SIG-M5 (cell line): ENCODE measurements at regions not wholly inside any gene's neighbourhood (a gene's known extent, or its start where the extent isn't known, plus 50 kb on each side); places are given as distances from the start of the nearest gene placed in this dataset.

ENCODE experiments used
- DNase-seq: peaks from one replicate; lab custom pipeline; 2025; lab: John Stamatoyannopoulos, UW

DNA sequence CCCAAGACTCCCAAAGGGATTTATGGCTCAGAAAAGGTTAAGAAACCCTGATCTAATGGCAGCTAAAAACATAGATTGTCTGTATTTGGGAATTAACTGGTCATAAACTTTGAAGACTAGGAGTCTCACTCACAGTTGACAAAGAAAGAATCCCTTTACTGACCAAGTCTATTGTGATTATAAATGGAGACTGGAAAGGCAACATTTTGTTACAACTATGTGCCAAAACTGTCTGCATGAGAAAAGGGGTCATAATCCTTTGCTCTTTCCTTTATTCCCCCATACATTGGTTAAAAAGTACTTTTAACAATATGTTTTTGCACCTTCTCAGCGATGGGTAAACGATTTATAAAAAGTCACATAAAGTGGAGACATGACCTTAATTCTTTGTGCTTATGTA is 206.9 kb upstream of the MAP3K7 start:
- no peak for DNase-seq

DNA sequence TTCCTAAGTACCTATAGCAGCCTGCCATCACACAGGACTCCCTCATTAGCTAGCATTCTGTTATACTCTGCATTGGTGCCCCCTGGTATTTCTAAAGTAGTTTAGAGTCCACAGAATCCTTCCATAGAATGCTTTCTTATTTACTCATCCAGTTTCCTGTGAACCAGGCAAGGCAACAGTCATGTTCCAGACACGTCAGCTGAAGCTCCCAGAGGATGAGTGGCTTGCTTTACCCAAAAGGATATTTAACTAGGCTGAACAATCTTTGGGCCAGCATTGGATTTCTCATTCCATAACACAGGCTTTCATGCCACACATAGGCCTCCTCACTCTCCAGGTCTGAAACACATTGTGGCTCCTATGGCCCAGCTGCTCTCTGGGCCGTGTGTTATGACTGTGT is 203.8 kb upstream of the MAP3K7 start:
- no peak for DNase-seq

DNA sequence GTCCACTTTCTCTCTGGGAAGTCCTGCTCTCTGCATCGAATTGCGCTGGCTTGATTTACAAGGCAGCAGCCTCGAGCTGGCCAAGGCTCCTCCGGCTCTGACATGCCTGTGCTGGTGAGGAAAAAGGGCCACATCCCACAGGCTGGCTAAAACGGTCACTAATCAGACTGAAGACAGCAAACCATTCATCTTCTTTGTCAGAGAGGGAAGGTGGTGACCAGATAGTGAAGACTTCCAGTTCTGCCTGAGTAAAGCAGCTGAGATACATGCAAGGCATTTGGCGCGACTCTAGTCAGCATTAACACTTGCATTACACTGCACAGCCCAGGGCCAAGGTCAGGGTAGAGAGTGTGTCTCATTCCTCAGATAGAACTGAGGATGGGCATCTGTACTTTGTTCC is 203.2 kb upstream of the MAP3K7 start:
- DNase-seq = no peak

DNA sequence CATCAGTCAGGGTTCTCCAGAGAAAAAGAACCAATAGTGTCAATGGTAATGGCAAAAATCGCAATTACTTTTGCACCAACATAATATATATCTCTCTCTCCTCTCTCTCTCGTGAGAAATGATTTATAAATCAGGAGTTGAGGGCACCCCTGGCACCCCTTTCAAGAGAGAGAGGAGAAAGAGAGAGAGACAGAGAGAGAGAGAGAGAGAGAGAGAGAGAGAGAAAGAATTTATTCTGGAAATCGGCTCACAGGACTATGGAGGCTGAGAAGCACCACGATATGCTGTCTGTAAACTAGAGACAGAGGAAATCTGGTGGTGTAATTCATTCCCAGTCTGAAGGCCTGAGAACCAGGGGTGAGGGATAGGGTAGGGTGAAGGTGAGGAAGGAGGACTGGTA is 201.9 kb upstream of the MAP3K7 start:
- no peak for DNase-seq

DNA sequence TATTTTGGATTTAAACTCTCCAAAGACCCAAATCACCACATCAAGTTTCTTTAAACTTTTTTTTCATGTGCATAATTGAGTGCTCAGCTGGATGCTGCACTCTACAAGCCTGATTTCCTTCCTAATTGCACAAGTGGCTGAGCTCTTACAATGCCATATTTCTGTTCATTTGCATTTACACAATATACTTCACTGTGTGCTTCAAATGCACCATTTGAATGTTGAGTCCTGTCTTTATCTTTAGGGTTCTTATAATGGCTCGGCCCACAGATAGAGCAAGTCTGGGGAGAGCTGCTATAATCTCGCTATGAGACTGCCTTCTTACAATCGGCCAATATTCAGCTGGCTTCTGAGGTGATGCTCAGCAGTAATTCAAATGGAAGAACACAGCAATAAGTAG is 200.6 kb upstream of the MAP3K7 start:
- no peak for DNase-seq

DNA sequence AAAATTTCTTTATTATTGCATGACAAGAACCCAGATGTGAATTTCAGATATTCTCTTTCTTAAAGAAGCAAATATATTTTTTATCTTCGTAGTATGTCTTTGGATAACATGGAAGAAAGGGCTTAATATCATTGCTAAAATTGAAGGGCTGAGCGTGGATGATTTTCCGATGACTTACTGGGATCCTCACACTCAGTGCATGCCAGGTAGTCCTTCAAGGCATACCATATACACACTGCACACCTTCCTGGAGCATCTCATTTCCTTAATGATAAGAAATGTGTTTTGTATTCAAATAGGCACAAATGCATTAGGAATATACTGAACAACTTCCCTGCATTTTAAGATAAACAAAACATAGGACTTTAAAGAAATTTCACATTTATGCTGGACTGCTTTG is 193.9 kb upstream of the MAP3K7 start:
- no peak for DNase-seq

DNA sequence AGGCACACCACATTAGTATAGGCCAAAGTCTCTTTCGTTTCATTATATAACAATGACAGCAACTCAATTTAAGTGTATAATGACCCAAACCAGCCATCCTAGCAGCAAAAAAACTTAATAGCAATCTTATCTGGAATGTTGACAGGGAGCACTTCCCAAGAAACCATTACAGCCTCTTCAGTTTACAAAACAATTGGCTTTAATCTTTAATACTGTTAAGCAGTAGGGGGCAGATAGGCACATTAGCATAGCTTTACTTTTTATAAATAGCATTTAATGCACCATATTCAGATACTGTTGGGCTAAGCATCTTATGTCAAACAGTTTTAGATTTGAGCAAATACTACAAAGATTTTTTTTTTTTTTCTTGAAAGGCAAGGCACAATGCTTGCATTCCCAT is 193.3 kb upstream of the MAP3K7 start:
- no peak for DNase-seq

DNA sequence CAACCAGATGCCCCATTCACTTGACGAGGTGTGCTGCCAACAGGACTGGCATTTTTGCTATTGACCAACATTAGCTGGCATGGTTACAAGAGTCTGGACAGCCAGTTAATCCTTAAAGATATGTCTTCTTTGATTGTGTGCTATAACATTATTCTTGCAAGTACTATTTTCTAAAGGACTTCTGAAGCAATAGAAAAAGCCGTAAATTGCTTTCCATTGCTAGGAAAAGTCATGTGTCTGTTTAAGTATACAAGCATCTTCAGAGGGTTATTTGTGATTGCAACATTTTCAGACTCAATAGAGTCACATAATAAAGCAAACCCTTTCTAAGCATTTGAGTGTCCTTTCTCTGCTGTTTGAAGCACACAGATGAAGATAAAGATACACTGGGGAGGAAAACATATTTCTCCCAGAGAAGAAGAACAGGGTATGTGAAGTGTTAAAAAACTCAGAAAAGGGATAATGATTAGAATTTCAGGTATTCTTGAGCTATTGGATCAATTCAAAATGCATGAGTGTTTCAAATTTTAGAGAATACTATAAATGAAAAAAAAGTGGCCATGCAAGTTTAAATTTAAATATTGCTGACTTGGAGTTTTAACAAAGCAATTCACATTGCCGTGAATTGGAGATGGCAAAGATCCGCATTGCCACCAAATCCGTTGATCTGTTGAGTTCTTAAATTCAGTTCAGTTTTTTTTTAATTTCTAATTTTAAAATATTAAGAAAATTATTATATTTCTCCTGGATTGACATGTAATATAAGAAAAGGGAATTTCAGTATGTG is 191.7 kb upstream of the MAP3K7 start:
- DNase-seq = no peak

DNA sequence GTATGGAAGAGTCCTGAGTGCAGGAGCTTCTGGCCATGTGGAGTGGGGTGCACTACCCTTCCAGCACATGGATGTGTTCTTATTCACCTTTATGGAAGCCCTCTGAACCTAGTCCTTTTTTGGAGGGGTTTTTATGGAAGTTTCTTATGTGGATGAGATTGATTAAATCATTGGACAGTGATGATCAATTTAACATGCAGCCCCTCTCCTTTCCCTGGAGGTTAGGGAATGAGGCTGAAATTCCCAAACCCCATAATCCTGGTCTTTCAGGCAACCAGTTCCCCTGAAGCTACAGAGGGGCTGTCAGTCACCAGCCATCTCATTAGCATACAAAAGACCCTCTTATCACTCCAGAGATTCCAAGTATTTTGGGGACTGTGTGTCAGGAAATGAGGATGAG is 183.9 kb upstream of the MAP3K7 start:
- no peak for DNase-seq

DNA sequence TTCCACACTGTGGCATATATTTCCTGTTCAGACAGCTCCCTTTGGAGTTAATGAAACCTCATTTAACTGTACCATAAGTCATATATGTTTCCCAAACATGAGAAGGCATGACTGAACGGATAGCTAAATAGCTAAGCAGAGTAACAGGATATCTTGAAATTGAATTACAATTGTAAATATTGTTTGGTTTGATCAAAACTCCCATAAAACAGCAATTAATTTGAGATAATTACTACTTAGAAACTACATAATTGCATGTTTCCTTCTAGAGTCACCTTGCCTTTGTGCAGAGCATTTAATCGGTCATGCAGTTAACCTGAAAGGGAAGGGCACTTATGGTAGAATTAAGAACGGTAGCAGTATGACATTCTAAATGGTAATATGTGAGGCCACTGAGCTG is 179.0 kb upstream of the MAP3K7 start:
- DNase-seq = no peak

DNA sequence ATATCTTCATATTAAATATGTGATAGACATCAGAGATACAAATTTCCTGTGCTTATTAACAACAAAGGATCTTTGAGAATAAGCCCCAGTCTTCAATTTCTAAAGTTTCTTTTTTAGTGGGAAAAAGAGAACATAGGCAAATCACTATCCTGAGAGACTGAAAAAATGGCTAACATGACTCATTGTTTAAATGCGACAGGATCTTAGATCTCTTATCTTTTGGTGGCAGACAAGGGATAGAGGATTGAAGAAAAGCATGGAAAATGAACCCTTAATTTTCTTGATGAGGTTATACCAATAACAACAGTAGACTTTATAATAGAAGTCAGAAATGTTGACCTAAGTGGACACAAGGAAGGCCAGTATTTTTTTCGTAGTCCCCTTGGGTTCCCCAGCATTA is 178.6 kb upstream of the MAP3K7 start:
- DNase-seq = no peak

DNA sequence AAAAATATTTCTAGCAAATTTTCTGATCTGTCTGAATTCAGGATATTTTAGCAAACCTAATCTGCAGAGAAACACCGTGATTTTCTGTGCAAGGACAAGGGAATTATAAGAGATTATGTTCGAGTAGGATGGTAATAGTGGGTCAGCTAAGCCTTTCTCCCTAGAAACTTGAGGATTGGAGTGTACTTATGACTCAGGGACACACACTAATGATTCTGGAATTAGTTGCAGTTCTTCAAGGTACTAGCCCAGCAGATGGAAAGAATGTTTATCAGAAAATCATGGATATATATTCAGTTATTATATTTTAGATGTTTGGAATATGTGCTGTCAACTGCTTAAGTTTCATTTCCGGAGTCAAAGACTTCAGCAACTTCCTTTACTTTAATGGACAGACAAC is 177.1 kb upstream of the MAP3K7 start:
- no peak for DNase-seq

DNA sequence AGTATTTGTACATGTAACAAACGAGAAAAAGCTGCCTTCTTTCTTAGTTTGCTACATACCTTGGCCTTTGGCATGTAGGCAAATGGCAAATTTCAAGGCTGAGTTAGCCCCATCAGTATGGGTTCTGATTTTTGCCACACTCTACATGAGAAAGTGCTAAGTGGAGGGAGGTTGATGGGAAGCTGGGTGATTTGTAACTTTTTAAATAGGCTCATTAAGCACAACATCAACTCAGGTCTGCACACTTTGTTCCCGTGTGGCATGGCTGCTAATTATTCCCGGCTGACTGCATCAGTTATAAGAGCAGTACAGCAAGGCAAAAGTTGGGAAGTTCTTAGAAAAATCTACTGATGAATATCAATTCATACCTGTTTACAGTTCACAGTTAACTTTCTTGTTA is 172.8 kb upstream of the MAP3K7 start:
- no peak for DNase-seq

DNA sequence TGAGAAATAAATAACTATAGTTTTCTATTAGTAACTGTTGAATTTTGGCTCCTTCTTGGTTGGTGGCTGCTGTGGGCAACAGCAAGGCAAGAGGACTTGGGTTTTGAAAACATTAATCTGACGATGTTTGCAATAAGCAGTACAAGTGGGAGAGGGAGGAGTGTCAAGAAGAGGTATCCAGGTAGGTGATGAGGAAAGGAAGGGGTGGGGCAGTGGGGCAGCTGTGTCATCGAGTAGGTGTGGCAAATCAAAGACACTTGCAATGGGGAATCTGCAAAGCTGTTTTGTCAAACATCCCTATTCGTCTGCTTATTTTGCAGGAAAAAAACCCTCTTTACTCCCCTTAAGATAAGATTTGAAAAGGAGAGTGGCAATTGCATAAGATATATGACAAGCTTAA is 171.9 kb upstream of the MAP3K7 start:
- no peak for DNase-seq

DNA sequence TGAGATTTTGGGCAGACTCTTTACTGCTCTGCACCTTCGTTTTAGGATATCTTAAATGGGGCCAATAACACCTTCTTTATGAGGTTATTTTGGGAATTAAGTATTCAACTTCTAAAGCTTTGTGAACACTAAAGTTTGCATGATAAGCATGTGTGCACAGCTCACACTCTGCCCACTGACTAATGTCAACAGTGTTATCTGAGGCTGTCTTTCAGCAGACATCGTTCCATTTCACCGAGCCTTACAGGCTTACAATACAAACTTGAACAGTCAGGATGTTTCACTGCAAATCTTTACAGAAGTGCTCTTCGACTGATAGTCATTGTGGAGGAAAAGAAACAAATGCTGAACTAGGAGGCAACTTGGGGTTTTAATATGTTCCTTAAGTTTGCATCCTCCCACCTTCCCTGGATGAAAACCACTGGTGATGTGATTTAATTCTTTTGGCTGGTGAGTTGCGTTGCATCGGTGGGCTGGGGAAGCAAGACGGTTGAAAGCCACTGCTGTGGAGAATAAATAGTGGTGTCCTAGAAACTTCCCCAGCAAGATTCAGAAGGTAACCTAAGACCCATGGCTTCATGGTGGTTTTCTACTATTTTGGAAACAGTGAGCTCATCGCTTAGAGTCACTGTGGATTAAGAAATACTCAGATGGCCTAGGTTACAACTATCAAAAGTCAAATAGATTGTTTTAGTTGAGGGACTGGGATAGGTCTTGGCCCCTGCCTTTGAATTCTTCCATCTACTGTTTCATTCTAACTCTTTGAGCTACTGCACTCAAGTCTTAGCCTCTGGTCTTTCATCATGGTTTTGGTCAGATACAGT is 167.2 kb upstream of the MAP3K7 start:
- no peak for DNase-seq

DNA sequence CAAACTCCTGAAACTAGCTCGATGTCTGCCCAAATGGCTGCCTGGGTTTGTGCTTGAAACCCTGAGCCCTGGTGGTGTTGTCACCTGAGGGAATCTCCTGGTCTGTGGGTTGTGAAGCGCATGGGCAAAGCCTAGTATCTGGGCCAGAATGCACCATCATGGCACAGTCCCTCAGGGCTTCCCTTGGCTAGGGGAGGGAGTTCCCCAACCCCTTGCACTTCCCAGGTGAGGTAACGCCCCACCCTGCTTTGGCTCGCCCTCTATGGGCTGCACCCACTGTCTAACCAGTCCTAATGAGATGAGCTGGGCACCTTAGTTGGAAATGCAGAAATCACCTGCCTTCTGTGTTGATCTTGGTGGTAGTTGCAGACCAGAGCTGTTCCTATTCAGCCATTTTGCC is 152.9 kb upstream of the MAP3K7 start:
- DNase-seq = no peak

DNA sequence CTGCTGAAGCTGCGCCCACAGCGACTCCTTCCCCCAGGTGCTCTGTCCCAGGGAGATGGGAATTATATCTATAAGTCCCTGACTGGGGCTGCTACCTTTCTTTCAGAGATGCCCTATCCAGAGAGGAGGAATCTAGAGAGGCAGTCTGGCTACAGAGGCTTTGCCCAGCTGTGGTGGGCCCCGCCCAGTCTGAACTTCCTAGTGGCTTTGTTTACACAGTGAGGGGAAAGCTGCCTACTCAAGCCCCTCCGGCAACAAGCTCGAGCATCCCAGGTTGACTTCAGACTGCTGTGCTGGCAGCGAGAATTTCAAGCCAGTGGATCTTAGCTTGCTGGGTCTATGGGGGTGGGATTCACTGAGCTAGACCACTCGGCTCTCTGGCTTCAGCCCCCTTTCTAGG is 152.5 kb upstream of the MAP3K7 start:
- no peak for DNase-seq

DNA sequence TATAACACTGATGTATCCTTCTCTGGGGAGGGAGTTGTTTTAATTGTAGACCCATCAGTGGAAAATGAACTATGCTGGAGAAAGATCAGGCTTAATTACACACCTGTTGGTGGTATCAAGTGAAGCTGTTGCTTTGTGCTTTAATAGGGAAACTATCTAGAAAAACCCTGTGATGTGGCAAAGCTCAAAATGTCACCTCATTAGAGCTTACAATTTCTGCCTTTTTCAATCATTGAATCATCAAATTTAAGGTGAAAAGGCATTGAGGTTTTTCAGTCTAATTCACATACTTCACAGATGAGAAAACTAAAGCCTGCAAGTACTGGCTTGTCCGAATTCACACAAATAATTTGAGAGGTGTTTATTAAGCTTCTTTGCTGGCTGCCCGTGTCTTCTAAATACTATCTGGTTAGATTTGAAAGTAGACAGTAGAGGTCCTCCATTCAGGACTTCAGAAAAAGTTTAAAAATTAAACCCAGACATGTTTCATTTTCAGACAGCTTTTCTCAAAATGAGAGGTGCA is 143.3 kb upstream of the MAP3K7 start:
- no peak for DNase-seq

DNA sequence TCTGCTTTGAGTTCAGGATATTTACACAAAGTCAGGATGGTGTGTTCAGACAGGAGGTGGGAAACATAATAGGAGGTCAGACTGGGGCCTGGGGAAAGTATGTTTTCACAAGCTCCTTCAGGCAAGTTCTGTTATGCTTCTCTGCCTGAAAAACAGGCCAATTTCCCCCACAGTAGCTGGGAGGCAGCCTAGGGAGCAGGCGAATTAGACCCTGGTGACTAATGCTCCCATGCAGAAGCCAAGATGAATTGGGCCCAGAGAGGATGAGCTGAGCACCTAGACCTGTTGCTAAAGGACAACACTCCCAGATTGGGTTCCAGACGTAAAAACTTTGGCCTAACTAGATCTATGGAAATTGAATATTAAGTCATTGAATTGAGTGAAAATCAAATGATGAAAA is 142.2 kb upstream of the MAP3K7 start:
- no peak for DNase-seq

DNA sequence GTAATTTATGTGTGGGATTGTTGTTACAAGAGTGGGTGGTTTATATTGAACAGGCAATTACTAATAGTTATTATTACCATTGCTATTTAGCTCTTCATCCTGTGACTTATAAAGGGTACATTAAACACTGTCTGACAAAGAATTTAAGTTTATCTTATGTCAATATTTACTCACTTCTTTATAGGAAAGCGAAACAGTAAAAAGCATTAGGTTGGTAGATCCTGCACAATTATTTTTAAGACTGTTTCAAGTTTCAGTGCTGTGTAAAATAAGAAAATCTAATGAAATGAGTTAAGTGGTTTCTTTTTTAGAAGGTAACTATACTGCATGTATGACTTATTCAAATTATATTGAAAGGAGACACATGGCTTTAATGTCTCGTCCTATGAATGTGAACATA is 135.8 kb upstream of the MAP3K7 start:
- no peak for DNase-seq

DNA sequence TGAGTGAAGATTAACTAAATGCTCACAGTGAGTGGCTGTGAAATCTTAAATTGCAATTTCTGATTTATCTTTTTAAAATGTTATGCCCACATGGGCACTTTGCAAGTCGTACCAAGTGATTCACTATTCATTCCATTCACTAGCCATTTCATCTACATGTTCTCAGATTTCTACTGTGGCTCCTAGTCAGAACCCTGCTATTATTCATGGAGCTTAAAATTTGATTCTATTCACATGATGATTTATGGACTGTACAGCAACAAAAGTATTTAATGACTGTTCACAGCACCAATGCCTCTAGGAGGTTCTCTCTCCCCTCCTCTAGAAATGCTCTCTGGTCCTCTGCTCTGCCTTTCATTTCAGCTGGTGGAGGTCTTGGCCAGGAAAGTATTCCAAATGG is 133.5 kb upstream of the MAP3K7 start:
- DNase-seq = no peak

DNA sequence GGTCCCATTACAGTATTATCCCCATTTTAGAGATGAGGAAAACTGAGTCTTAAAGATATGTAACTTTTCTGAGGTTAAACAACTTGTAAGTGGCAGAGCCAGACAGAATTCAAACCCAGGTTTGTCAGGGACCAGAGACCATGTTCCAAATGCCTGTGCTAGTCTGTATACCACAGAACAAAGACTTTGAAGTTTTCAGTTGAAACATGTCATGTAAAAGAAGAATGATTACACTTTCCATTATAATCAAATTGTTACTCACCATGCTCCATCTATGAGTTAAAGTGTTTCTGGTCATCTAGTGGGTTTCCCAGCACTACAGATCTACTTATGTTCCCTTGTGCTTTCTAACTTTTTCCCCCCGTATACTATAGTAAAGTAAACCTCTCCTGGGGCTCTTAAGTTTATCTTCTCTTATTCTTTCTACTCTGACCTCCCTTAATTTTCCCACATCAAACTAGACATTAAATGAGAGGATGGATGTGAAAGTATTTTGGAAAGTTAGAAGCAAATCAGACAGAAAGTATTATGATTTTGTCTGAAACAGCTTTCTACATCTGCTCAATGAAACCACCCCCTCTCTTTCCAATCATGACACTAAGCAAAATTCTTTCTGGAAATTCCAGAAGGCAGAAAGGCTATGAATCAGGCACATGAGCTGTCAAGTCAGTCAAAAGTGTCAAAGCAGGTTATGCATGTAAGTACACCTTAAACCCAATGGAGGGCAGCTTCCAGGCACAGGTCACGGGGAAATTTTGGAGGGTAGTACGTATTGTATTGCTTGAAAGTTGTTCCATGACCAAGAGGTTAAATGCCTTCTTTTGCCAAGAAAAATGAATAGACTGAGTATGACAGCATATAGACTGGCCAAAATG is 132.7 kb upstream of the MAP3K7 start:
- no peak for DNase-seq
